CD4-positive, alpha-beta T cell (primary cell): ENCODE measurements at regions not wholly inside any gene's neighbourhood (a gene's known extent, or its start where the extent isn't known, plus 50 kb on each side); places are given as distances from the start of the nearest gene placed in this dataset.

Source experiments
- ATAC-seq: fragments of 200-7000 bp; cut with Tn5 transposase; one replicate; pipeline ENCODE4 v1.10.0; 2022; ENCODE audit warnings: mild to moderate bottlenecking; ENCODE audit not compliant: poor library complexity
- CTCF ChIA-PET: fragments of 350-600 bp; sonication (Branson Sonifier 250); formaldehyde crosslinking; loops from one replicate; lab custom pipeline; 2021; ENCODE audit warnings: antibody characterized with exemption, inconsistent platforms; lab: Charles Lee
- POLR2A ChIA-PET: fragments of 350-600 bp; sonication (Branson Sonifier 250); formaldehyde crosslinking; loops from one replicate; lab custom pipeline; 2021; ENCODE audit warnings: antibody characterized with exemption, inconsistent platforms; lab: Charles Lee
- DNase-seq, 14 experiments: peaks; one replicate each; pipeline ENCODE4 v3.0.0-alpha.2; 2013 to 2020; ENCODE audit warnings: mixed read lengths in 2 of 14
- H3K27ac ChIP-seq, 2 donors: one replicate each; pipeline versions ENCODE4 v1.5.1 to v1.7.0; 2013; ENCODE audit warnings: low read length in 2 of 2, low read depth in 1 of 2, mild to moderate bottlenecking in 1 of 2
- H3K27me3 ChIP-seq, 2 experiments: 1 replicate in 1 of 2; 2 replicates in 1 of 2; pipeline versions ENCODE4 v1.6.1 to v1.7.0; 2013; ENCODE audit warnings: low read length in 2 of 2, control low read depth in 1 of 2, mild to moderate bottlenecking in 1 of 2, moderate library complexity in 1 of 2; ENCODE audit not compliant: insufficient read depth in 2 of 2, control insufficient read depth in 1 of 2
- H3K36me3 ChIP-seq: one replicate; pipeline ENCODE4 v1.6.1; 2013; ENCODE audit warnings: low read length, control low read depth; ENCODE audit not compliant: insufficient read depth
- H3K4me1 ChIP-seq: one replicate; pipeline ENCODE4 v1.6.1; 2013; ENCODE audit warnings: low read length, control low read depth; ENCODE audit not compliant: insufficient read depth
- H3K4me3 ChIP-seq: one replicate; pipeline ENCODE4 v1.5.1; 2013; ENCODE audit warnings: mild to moderate bottlenecking, low read length, moderate library complexity
- H3K9me3 ChIP-seq, 2 experiments: 1 replicate in 1 of 2; 2 replicates in 1 of 2; pipeline versions ENCODE4 v1.6.1 to v1.7.0; 2013; ENCODE audit warnings: low read length in 2 of 2, mild to moderate bottlenecking in 2 of 2, control low read depth in 1 of 2, moderate library complexity in 1 of 2; ENCODE audit not compliant: control insufficient read depth in 1 of 2, insufficient read depth in 1 of 2
- H3K27ac Mint-ChIP-seq: one replicate; pipeline ENCODE4 v1.8.0; 2020; ENCODE audit warnings: mixed read lengths
- H3K27me3 Mint-ChIP-seq: one replicate; pipeline ENCODE4 v1.8.0; 2021; ENCODE audit warnings: mixed read lengths
- H3K36me3 Mint-ChIP-seq: one replicate; pipeline ENCODE4 v1.8.0; 2021; ENCODE audit warnings: low read depth, mixed read lengths
- H3K4me1 Mint-ChIP-seq: one replicate; pipeline ENCODE4 v1.8.0; 2021; ENCODE audit warnings: low read depth, mixed read lengths
- H3K4me3 Mint-ChIP-seq: one replicate; pipeline ENCODE4 v1.8.0; 2020; ENCODE audit warnings: mild to moderate bottlenecking, mixed read lengths
- H3K9me3 Mint-ChIP-seq: one replicate; pipeline ENCODE4 v1.8.0; 2020; ENCODE audit warnings: mixed read lengths
- intact Hi-C, 2 experiments: fragments of 100-400 bp; cut with DNase I in 1 of 2; cut with micrococcal nuclease in 1 of 2; formaldehyde crosslinking; loops; one replicate each; pipeline versions ENCODE4 v1.15.1 to v1.9.0; 2023 to 2025; cut with DNase I, micrococcal nuclease
- TF ChIP-seq, protein P1 (sequence below): fragments of 200-600 bp; IDR thresholded peaks from one replicate; pipeline ENCODE4 v1.8.0; 2022; ENCODE audit warnings: antibody characterized with exemption, mild to moderate bottlenecking

DNA sequence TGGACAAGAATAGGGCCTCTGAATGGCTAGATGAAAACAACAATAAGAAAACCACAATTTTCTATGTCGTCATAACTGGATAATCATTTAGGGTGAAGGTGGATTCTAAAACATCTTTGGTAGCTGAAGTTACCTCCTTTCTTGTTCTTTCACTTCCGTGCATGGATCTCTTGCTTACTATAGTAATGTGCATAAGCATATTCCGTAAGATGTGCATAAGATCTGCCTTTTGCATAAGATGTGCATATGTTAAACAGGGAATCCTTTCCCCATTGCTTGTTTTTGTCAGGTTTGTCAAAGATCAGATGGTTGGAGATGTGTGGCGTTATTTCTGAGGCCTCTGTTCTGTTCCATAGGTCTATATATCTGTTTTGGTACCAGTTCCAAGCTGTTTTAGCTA, 353.6 kb downstream of the MTX2 start:
- H3K27ac Mint-ChIP-seq: no peak overlapping the region
- Histone ChIP-seq H3K4me3 (no peak overlapping the region), H3K4me1 (no peaks in the 10 kb centered on the region), H3K27me3 (peaks cover 15 to 20% of the 10 kb centered on the region in 2 experiments), H3K9me3 (no peaks in the 10 kb centered on the region), H3K36me3 (no peaks in the 10 kb centered on the region), H3K27ac (no peak overlapping the region)
- intact Hi-C loops: no loop called here
- CTCF ChIA-PET: no interaction called here
- POLR2A ChIA-PET: no interaction called here
- TF ChIP-seq, protein P1, sequence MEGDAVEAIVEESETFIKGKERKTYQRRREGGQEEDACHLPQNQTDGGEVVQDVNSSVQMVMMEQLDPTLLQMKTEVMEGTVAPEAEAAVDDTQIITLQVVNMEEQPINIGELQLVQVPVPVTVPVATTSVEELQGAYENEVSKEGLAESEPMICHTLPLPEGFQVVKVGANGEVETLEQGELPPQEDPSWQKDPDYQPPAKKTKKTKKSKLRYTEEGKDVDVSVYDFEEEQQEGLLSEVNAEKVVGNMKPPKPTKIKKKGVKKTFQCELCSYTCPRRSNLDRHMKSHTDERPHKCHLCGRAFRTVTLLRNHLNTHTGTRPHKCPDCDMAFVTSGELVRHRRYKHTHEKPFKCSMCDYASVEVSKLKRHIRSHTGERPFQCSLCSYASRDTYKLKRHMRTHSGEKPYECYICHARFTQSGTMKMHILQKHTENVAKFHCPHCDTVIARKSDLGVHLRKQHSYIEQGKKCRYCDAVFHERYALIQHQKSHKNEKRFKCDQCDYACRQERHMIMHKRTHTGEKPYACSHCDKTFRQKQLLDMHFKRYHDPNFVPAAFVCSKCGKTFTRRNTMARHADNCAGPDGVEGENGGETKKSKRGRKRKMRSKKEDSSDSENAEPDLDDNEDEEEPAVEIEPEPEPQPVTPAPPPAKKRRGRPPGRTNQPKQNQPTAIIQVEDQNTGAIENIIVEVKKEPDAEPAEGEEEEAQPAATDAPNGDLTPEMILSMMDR: no peak
- H3K9me3 Mint-ChIP-seq: no peaks in the 10 kb centered on the region
- no peaks in the 10 kb centered on the region for H3K4me1 Mint-ChIP-seq
- ATAC-seq (no peak), DNase-seq (no peak)
- H3K36me3 Mint-ChIP-seq: no peaks in the 10 kb centered on the region
- no peak overlapping the region for H3K4me3 Mint-ChIP-seq
- H3K27me3 Mint-ChIP-seq: peaks cover 87% of the 10 kb centered on the region

DNA sequence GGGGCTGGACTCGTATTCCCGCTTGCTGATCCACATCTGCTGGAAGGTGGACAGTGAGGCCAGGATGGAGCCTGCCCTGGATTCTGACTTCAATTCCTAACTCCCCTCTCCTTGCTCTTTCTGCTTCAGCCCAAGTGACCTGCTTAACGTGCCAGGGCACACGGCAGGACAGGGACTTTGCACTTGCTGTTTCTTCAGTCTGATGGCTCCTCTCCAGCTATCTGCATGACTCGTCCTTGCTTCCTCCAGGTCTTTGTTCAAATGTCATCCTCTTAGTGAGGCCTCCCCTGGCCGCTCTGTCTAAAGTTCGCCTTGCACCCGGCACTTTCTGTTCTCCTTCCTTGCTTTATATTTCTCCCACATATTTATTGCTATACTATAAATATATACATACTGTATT, 357.6 kb downstream of the MTX2 start:
- H3K4me1 ChIP-seq: no peaks in the 10 kb centered on the region
- CTCF ChIA-PET: no interaction called here
- H3K4me1 Mint-ChIP-seq: no peaks in the 10 kb centered on the region

DNA sequence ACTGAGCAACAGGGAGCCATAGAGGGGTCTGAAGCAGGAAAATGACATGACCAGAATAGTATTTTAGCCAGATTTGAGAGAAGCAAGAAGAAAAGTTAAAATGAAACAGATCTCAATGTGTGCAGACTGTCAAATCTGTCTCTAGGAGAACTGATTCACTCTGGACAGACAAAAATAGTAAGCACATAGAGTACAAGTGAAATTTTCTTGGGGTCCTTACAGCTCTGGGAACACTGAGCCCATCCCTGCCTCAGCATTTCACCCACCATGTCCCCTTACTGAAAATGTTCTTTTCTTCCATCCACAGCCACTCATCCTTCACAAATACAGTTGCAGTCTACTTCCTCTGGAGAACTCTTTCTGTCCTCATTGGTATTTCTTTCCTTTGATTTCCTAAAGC, 359.2 kb downstream of the MTX2 start:
- TF ChIP-seq, protein P1: no peak
- Histone ChIP-seq H3K4me1 (no peaks in the 10 kb centered on the region), H3K27ac (no peak overlapping the region), H3K9me3 (no peaks in the 10 kb centered on the region), H3K36me3 (no peaks in the 10 kb centered on the region), H3K27me3 (peaks cover 4 to 6% of the 10 kb centered on the region in 2 experiments), H3K4me3 (no peak overlapping the region)
- Mint-ChIP-seq H3K4me3 (no peak overlapping the region), H3K9me3 (no peaks in the 10 kb centered on the region), H3K4me1 (no peaks in the 10 kb centered on the region), H3K36me3 (no peaks in the 10 kb centered on the region), H3K27ac (no peak overlapping the region), H3K27me3 (peaks cover 75% of the 10 kb centered on the region)
- DNase-seq (no peak), ATAC-seq (no peak)
- ChIA-PET POLR2A (no interaction called here), CTCF (no interaction called here)
- intact Hi-C loops: no loop called here

More for the DNA sequence above, 357.6 kb downstream of the MTX2 start:
- peaks cover 6 to 8% of the 10 kb centered on the region in 2 experiments for H3K27me3 ChIP-seq
- ATAC-seq (no peak), DNase-seq (no peak)
- intact Hi-C loops: no loop called here
- Mint-ChIP-seq H3K27me3 (peaks cover 76% of the 10 kb centered on the region), H3K27ac (no peak overlapping the region), H3K36me3 (no peaks in the 10 kb centered on the region), H3K4me3 (no peak overlapping the region), H3K9me3 (no peaks in the 10 kb centered on the region)
- no peaks in the 10 kb centered on the region for H3K9me3 ChIP-seq
- no peaks in the 10 kb centered on the region for H3K36me3 ChIP-seq
- H3K27ac ChIP-seq: no peak overlapping the region
- TF ChIP-seq, protein P1: no peak
- POLR2A ChIA-PET: no interaction called here
- H3K4me3 ChIP-seq: no peak overlapping the region
